ENCODE measurements at regions not wholly inside any gene's neighbourhood (a gene's known extent, or its start where the extent isn't known, plus 50 kb on each side); places are given as distances from the start of the nearest gene placed in this dataset.
"Not testable (repeated sequence)": the region's sequence is repeated elsewhere in the genome, so short reads cannot be mapped to it uniquely, and the experiment has no call there.

GRCh38 chrX:13467243-13467642, 102.2 kb upstream of the EGFL6 start:
- DNase-seq (ENCODE audit: low spot score): no peak
- in situ Hi-C loops (cut with MboI; ENCODE audit: low pct_unique_long_range_greater_than_20kb, low sequenced_read_pairs, unreplicated experiment): no loop called here
- TF ChIP-seq, protein P1, sequence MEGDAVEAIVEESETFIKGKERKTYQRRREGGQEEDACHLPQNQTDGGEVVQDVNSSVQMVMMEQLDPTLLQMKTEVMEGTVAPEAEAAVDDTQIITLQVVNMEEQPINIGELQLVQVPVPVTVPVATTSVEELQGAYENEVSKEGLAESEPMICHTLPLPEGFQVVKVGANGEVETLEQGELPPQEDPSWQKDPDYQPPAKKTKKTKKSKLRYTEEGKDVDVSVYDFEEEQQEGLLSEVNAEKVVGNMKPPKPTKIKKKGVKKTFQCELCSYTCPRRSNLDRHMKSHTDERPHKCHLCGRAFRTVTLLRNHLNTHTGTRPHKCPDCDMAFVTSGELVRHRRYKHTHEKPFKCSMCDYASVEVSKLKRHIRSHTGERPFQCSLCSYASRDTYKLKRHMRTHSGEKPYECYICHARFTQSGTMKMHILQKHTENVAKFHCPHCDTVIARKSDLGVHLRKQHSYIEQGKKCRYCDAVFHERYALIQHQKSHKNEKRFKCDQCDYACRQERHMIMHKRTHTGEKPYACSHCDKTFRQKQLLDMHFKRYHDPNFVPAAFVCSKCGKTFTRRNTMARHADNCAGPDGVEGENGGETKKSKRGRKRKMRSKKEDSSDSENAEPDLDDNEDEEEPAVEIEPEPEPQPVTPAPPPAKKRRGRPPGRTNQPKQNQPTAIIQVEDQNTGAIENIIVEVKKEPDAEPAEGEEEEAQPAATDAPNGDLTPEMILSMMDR (IDR thresholded peaks at IDR 0.05; ENCODE audit: extremely low read depth, insufficient read depth, missing control alignments): no peak

- DNase-seq (ENCODE audit: low spot score): no peak
- TF ChIP-seq, protein P1 (IDR thresholded peaks at IDR 0.05; ENCODE audit: extremely low read depth, insufficient read depth, missing control alignments): no peak
- in situ Hi-C loops (cut with MboI; ENCODE audit: low pct_unique_long_range_greater_than_20kb, low sequenced_read_pairs, unreplicated experiment): no loop called here
Observed at GRCh38 chrX:13464599-13465275, 104.7 kb upstream of the EGFL6 start.

- no peak for DNase-seq (ENCODE audit: low spot score)
- TF ChIP-seq, protein P1 (IDR thresholded peaks at IDR 0.05; ENCODE audit: extremely low read depth, insufficient read depth, missing control alignments): no peak
- in situ Hi-C loops (cut with MboI; ENCODE audit: low pct_unique_long_range_greater_than_20kb, low sequenced_read_pairs, unreplicated experiment): no loop called here
Observed at GRCh38 chrX:13463608-13464007, 105.8 kb upstream of the EGFL6 start.

GRCh38 chrX:13452283-13452682, 117.1 kb upstream of the EGFL6 start:
- in situ Hi-C loops (cut with MboI; ENCODE audit: low pct_unique_long_range_greater_than_20kb, low sequenced_read_pairs, unreplicated experiment): no loop called here
- DNase-seq (ENCODE audit: low spot score): no peak
- TF ChIP-seq, protein P1 (IDR thresholded peaks at IDR 0.05; ENCODE audit: extremely low read depth, insufficient read depth, missing control alignments): no peak

DNA sequence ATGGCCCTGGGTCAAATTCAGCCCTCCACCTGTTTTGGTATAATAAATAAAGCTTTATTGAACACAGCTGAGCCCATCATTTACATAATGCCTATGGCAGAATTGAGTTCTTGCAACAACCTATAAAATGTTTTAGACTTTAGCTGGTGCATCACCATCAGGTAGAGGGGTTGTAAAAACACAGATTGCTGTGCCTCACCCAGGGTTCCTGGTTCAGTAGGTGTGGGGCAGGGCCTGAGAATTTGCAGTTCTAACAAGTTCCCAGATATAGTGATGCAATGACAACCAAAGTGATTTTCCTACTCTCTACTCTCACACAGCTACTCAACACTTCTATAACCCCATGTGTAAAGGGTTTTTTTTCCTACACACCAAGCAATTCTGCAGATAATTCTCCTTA, 120.0 kb upstream of the EGFL6 start:
- in situ Hi-C loops (cut with MboI; ENCODE audit: low pct_unique_long_range_greater_than_20kb, low sequenced_read_pairs, unreplicated experiment): no loop called here
- DNase-seq (ENCODE audit: low spot score): no peak
- TF ChIP-seq, protein P1 (IDR thresholded peaks at IDR 0.05; ENCODE audit: extremely low read depth, insufficient read depth, missing control alignments): no peak

GRCh38 chrX:13448941-13449340, 120.5 kb upstream of the EGFL6 start:
- in situ Hi-C loops (cut with MboI; ENCODE audit: low pct_unique_long_range_greater_than_20kb, low sequenced_read_pairs, unreplicated experiment): no loop called here
- no peak for DNase-seq (ENCODE audit: low spot score)

DNA sequence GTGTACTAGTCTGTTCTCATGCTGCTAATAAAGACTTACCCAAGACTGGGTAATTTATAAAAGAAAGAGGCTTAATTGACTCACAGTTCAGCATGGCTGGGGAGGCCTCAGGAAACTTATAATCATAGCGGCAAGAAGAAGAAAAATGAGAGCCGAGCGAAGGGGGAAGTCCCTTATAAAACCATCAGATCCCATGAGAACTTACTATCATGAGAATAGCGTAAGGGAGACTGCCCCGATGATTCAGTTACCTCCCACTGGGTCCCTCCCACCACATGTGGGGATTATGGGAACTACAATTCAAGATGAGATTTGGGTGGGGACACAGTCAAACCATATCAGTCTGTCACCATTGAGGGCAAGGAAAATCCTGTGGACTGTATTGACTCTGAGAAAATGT, 121.8 kb upstream of the ATXN3L start:
- DNase-seq (ENCODE audit: low spot score); in situ Hi-C loops (cut with MboI; ENCODE audit: low pct_unique_long_range_greater_than_20kb, low sequenced_read_pairs, unreplicated experiment): not testable (repeated sequence)

More at GRCh38 chrX:13448941-13449340, 120.5 kb upstream of the EGFL6 start:
- TF ChIP-seq, protein P1 (IDR thresholded peaks at IDR 0.05; ENCODE audit: extremely low read depth, insufficient read depth, missing control alignments): no peak
